Head of caudate nucleus (tissue), 42 donors: ENCODE measurements at regions not wholly inside any gene's neighbourhood (a gene's known extent, or its start where the extent isn't known, plus 50 kb on each side); places are given as distances from the start of the nearest gene placed in this dataset.
A peak's percentile ranks its signal among the peaks of the same experiment; 100 is the strongest.

Experiments
- DNase-seq, 42 donors: peaks; one replicate each; pipeline versions ENCODE4 v3.0.0 to v3.0.0-alpha.2; 2020 to 2021; ENCODE audit warnings: mixed read lengths in 7 of 42
- intact Hi-C: fragments of 100-400 bp; cut with DNase I; formaldehyde crosslinking; loops from one replicate; pipeline ENCODE4 v1.15.0; 2022

DNA sequence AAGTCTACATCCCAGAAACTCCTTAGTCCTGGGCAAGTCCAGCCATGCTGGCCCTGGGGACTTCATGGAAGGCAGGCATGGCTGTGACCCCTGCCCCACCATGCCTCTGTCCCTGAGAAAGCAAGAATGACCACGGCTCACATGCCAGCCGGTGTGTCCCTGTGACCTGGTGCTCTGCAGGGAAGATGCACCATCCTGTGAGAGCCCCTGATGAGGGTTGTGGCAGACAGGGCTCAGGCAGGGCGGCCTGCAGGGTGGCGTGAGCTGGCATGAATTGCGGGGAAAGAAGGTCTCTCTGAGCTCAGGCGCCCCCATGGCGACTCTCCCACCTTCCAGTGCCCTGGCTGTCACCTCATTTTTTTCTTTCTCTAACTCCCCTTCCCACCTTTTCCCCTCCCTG is 260.3 kb downstream of the RBFOX3 start:
- intact Hi-C loops, result no loop called here
- DNase-seq, result no peak

DNA sequence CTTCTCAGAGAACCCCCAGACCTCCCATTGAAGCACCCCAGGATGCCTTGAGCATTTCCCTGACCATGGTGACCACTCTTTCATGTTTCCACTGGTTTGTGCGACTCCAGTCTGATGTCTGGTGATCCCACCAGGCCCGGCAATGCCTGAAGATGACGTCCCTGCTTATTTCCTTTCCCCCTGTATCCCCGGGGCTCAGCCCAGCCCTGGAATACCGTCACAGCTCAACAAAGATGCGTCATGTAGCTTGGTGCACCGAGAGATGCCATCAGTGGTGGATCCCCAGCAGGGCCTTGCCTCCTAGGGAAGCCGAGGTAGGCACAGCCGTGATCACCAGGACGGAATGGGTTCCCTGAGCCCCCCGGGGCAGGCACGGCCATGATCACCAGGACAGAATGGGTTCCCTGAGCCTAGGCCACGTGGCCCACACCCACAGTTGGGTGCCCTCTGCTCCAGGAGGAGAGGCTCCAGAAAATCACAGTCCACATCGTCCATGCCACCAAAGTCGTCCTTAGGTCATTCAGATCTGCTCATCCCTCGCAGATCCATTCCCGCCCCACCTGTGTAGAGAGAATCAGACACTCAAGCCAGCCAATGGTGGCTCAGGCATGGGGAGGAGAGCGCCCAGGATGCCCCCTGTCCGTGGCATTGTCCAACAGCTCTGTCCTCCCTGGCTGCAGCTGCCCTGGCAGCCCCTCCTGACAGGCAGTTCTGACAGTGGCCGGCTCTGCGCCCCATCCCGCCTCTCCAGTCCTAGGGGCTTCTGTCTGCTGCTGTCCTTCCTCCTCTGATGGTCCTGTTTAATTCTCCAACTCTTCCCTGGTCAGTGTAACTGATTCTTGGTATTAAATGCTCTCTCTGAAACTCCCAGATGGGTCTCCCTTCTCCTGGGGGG is 261.1 kb downstream of the RBFOX3 start:
- intact Hi-C loops, result no loop called here
- no peak for DNase-seq

DNA sequence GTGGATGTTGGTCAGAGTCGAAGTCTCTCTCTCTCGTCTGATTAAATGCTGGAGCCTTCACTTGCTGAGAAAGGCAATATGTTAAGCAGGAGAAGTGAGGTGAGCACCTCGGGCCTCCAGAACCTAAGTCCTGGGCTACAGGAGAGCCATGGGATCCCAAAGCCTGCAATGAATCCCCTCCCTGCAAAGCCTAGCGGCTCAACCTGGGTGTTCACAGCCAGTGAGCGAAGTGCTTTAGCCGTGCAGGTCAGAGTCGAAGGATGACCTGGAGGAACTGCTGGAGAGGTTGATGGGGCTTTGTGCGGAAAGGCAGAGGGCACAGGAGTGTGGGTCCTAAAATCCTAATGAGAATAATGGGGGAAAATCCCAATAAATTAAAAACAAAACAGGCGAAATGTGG is 267.8 kb downstream of the ENGASE start:
- intact Hi-C loops, result no loop called here

DNA sequence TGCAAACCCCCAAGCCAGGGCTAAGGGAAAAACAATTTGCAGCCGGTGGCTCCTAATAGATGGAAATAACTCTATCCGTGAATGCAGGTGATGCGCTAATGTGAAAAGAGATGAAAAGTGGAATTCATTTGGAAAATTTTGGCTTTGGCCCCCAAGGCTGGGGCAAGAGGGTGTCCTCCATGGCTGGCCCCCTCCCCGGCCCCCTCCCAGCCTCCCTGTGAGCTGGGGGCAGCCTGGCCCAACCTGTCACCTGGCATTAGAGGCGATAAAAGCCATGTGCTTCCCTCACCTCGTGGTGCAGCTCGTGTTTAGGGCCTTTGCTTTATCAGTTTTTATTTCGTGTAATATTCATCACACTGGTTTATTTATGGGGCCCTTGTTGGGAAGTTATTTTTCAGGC is 267.2 kb downstream of the ENGASE start:
- no peak for DNase-seq
- intact Hi-C loops, result no loop called here

More for the DNA sequence above, 267.8 kb downstream of the ENGASE start:
- DNase-seq, result no peak

DNA sequence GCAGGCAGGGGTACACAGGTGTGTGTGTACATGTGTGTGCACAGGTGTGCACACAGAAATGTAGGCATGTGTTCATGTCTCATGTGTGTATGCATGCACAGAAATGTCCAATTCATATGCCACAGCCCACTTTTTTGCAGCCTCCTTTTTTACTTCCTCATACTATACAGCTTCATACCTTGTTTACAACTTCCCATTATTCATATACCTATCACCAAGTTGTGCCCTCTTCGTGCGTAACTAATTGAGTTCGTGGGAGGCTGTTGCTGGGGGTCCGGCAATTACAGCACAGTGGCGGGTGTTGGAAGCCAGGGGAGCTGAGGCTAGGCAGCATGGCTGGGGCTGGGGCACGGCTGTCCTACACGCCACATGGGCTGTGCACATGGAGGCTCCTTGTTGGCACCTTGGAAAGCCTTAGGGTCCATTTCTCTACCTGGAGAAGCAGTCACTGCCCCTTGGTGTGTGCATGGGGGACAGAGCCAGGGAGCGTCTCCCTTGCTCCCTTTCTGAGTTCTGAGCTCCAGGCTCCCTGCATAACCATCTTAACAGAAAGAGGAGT is 266.7 kb downstream of the ENGASE start:
- intact Hi-C loops, result no loop called here

DNA sequence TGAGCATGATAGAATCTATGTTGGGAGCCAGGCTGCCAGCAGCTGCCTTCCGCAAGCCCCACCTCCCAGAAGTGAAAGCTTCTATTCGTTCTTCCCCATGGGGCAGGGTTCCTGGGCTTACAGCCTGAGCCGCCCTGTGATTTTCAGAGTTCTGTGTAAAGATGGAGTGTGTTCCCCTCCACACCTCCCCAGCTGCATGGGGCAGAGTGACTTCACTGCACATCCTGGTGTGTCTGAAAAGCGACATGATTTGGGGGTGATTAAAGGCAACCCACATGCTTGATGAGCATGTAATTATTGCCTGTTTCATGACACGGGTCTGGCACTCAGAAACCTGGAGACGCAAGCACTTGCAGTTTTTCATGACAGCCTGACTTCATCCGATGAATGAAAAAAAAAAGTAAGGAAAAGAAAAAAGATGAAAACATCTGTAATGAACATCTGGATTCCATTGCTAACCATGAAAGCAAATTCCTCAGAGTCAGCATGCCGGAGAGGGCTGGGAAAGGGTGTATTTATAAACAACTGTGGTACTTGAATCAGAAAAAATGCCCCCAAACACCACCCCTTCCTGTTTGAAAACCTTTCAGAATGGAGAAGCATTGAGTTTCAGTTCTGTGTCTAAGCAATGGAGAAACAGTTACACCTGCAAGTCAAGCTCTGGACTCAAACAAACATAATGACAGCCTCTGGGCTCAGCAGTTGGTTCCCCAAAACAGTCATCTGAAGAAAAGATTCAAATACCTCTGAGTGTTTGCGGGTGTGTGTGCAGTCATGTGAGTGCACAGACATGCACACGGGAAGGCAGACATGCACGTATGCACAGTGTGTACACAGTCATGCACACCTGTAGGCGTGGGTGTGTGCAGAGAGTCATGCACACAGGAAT is 266.0 kb downstream of the ENGASE start:
- intact Hi-C loops, result no loop called here
- no peak for DNase-seq

More for the DNA sequence above, 266.7 kb downstream of the ENGASE start:
- no peak for DNase-seq

DNA sequence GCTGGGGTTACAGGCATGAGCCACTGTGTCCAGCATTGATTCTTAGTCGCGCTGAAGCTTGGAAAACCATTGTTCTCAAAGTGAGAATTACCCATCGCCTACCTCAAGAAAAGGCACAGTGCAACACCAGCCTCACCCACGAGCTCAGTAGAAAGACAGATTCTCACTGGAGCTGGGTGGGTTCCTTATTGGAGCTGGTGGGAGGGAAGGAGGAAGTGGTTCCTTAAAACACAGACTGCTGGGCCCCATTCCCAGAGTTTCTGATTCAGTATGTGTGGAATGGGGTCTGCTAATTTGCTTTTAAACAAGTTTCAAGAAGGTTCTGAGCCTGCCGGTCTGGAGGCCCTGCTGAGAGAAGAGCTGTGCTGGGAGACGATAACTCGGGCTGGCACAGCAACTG is 264.7 kb downstream of the ENGASE start:
- DNase-seq, result peak in 21 of 42 donors; percentile 8 to 76 (median 39)
- intact Hi-C loops, result no loop called here

DNA sequence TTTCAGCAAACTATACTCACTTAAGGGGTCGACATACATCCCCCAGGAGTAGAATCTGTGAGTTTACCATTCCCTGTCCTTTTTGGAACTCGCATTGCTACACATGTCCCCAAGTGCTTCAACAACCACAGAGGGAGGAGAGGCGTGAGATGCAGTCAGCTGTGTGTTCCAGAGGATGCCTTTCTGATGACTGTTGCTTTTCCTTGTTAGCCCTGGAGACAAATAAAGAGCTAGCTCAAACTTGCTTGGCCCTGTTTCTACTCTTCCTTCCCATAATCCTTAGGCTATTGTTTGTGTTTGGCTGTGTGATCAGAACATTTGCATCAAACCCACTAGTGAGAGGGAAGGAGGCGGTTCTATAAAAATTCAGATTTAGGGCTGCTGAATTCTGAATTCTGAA is 264.0 kb downstream of the ENGASE start:
- intact Hi-C loops, result no loop called here
- DNase-seq, result no peak

DNA sequence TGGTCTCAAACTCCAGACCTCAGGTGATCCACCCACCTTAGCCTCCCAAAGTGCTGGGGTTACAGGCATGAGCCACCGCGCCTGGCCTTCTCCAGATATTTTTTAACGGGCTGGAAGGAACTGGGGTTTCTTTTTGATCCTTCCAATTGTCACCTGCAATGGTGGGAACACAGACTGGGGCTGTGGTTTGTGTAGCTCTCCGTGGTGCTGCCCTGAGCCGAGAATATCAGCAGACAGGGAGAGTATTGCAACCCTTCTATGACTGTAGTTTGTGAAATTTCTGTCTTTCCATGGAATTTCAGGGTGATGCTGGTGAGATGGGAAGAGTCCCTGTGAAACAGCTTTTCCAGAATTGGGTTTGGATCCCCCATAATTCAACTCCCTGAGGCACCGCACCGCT is 263.5 kb downstream of the ENGASE start:
- intact Hi-C loops, result no loop called here
- DNase-seq, result no peak

DNA sequence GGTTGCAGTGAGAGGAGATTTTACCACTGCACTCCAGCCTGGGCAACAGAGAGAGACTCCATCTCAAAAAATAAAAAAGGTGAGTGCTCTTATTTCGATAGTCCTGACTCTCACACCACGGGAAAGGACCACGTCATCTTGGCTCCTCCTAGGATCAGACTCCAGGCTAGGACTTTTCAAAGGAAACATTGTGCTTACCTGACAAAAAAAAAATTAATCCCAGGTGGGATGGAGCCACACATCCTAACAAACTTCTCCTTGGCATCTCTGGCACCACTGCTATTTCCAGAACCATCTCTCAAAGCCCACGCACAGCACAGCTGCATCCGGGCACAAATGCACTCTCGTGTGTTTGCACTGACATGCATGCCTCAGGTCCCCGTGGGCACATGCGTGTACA is 262.4 kb downstream of the ENGASE start:
- no peak for DNase-seq
- intact Hi-C loops, result no loop called here

DNA sequence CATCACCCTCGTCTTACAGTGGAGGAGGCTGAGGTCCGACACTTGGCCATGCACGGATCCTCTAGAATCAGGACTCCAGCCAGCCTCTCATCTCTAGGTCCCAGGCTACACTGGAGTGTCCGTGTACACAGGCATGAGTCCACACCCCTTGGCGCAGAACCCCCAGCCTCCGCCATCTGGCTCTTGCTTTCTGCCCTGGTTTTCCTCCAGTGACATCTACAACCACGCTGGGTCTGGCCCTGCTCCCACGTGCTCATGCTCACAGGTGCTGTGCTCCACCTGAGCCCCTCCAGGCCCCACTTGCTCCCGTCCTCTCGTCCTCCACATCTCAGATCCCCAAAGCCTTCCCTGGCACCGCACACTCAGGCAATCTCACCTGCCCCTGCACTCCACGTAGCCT is 260.8 kb downstream of the ENGASE start:
- intact Hi-C loops, result no loop called here

DNA sequence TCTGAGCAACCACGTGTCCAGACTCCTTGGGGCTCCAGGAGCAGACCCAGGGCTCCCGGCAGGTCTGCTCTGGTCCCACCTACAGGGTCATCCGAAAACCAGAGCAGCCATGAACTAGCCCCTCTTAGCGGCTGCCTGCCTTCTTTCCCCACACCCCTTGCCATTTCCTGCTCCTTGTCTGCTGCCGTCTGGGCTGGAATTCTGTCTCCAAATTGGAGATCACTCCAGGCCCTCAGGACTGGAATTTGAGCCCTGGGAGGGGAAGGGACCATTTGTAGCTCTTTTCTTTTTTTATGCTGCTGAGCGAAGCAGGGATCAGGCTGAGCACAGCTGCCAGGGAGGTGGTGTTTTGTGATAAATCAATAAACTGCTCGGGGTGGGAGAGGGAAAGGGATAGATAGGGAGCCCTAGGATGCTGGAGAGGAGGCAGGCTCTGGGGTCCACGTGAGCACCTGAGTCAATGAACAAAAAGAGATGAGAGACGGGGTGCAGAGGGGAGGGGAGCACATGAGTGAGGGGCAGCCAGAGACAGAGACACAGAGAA is 257.5 kb downstream of the ENGASE start:
- no peak for DNase-seq
- intact Hi-C loops, result no loop called here

More for the DNA sequence above, 260.8 kb downstream of the ENGASE start:
- no peak for DNase-seq

DNA sequence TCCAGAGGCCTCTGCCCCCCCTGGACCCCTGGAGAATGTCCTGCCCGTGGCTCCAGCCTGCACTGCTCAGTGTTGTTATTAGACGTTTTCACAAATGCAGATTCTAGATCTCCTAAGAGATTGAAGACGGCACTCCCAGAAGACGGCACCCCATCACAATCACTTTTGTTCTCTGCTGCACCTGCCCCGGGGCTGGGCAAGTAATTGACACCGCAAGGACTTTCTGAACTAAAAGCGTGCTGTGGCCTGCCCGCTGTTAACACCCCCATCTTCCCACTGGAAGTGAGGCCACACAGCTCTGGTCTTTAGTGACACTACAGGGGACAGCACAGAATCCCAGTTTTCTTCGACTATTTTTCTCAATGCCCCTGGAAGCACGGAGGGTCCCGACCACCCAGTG is 256.9 kb downstream of the ENGASE start:
- no peak for DNase-seq
- intact Hi-C loops, result no loop called here

DNA sequence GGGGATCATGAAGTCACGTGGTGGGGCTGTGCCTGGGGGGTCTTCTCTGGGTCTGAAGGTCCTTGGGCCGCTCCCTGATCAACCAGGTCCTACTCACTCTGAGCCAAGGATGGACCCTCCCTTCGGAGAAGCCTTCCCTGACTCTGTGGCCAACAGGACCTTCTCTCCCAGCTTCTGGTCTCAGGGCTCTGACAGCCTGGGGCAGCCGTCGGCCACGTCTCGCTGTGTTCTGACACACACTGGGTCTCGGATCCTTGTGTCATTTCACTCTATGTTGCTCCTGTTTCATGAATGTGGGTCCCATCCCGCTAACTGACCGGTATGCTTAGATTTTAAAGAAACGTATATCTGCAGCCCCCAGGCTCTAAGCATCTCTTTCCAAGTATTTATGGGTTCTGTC is 256.1 kb downstream of the ENGASE start:
- intact Hi-C loops, result no loop called here
- no peak for DNase-seq

DNA sequence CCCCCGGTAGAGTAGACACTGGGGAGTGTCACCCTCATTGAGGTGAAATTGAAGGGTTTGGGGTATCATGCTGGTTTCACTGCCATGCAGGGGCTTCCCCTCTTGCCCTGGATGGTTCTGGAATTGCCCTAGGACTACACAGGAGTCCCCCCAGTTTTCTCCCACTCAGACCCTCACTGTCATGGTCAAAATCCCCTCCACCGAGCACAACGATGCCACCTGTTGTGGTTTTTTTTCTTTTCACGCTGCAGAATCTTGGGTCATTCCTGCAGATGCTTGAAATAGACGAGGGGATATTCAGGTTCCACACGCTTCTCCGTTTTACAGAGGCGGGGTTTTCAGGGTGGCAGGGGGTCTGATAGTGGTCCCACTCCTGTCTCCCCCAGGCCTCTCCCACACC is 255.6 kb downstream of the ENGASE start:
- intact Hi-C loops, result no loop called here
- DNase-seq, result no peak

DNA sequence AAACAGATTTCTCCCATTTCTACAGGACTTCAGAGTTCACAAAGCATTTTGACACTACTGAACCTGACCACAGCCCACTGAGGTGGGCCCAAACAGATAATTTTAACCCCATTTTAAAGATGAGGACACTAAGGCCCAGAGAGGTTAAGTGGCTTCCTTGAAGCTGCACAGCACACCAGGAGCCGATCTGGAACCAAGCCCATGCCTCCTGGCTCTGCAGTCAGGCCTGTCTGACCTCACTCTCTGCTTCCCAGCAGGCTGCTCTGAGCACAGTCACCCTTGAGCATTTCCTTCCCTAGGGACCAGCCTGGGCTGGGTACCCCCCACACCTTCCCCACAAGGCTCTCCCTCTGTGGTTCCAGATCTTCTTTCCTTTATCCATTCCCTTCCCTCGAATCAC is 252.2 kb downstream of the ENGASE start:
- intact Hi-C loops, result no loop called here
- DNase-seq, result no peak

DNA sequence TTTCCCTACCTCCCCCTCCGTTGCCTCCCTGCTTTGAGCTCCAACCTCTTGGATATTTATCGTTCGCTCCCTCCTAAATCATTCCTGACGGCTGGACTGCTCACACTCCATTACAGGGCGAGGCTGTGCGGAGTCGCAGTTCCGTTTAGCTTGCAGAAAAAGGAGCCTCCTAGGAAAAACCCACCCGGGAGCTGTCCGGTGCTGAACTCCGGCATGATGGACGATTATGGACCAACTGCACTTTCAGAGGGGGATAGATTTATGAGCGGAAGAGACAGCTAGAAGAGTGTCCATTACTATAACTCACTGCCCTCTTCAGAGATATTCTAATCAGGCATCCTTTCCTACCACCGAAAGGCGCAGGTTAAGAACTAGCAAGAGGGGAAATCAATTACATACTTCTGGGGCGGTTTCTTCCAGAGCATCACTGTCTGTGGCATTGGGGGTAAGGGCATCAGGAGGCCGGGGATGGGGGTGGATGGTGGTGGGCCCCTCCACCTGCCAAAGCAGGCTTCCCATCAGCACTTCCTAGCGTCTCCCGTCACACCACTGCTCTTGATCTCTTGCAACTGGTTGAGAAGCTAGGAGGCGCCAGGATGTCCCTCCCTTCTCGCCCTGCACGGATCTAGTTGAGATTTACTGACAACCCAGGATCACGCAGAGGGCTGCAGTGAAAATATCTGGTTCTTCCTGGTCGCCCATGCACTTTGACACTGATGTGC is 251.2 kb downstream of the ENGASE start:
- no peak for DNase-seq
- intact Hi-C loops, result no loop called here

DNA sequence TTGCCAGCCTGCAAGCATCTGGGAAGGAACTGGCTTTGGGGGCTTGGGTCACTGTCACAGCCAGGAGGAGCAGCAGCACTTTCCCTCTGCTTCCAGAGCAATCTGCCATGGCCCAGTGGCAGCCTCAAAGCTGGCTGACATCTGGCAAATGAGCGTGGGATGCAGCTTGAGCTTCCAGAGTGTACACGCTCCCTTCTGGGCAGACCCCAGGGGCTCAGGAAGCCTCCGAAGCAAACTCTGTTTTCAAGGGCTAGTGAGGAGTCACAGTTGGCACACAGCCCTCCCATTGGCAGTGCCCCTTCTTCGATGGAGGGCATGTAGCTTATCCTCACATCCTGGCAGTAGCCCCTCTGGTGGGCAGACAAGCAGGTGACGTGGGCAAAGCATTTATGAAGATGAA is 249.6 kb downstream of the ENGASE start:
- intact Hi-C loops, result no loop called here
- no peak for DNase-seq

DNA sequence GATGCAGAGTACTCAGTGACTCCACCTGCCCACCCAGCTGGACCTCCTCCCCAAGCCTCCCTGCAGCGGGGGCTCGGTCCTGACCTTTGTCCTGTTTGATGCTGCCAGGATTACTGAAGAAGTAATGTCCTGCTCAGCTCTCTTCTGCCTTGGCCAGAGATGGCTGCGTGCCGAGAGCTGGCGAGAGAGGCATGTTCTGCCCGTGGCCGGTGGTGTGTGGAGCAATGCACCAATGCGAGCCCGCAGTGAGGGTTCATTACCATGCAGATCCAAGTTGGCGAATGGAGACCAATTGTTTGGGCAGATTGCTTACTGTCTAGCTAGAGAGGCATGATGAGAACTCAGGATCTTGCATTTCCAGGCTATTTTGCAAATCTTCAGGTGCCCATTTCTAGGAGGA is 248.9 kb downstream of the ENGASE start:
- intact Hi-C loops, result no loop called here
- DNase-seq, result no peak
